ENCODE measurements at regions not wholly inside any gene's neighbourhood (a gene's known extent, or its start where the extent isn't known, plus 50 kb on each side); places are given as distances from the start of the nearest gene placed in this dataset.

GRCh38 chr20:7305976-7306375 is 538.5 kb downstream of the BMP2 start:
- Histone ChIP-seq H3K36me3 (no peaks in the 10 kb centered on the region), H3K27ac (no peak overlapping the region), H3K9me3 (no peaks in the 10 kb centered on the region), H3K9ac (ENCODE audit: low read depth in 2 of 2, low read length in 2 of 2) (no peak overlapping the region), H3K4me3 (no peak overlapping the region), H3K4me1 (no peaks in the 10 kb centered on the region), H3K27me3 (no peaks in the 10 kb centered on the region)
- intact Hi-C loops (cut with DNase I), result no loop called here
- no peak for DNase-seq
- TF ChIP-seq CTCF (IDR thresholded peaks at IDR 0.05), result no peak

- DNase-seq, result no peak
- Histone ChIP-seq H3K36me3 (no peaks in the 10 kb centered on the region), H3K27ac (no peak overlapping the region), H3K4me1 (no peaks in the 10 kb centered on the region), H3K4me3 (no peak overlapping the region), H3K9me3 (no peaks in the 10 kb centered on the region), H3K9ac (ENCODE audit: low read depth in 2 of 2, low read length in 2 of 2) (no peak overlapping the region), H3K27me3 (no peaks in the 10 kb centered on the region)
- no peak for TF ChIP-seq CTCF (IDR thresholded peaks at IDR 0.05)
- intact Hi-C loops (cut with DNase I), result no loop called here
Measured at GRCh38 chr20:7308163-7308562, 540.7 kb downstream of the BMP2 start.

GRCh38 chr20:7313047-7313446 is 545.6 kb downstream of the BMP2 start:
- Histone ChIP-seq H3K27me3 (no peaks in the 10 kb centered on the region), H3K9me3 (no peaks in the 10 kb centered on the region), H3K36me3 (no peaks in the 10 kb centered on the region), H3K4me1 (no peaks in the 10 kb centered on the region), H3K4me3 (no peak overlapping the region), H3K9ac (ENCODE audit: low read depth in 2 of 2, low read length in 2 of 2) (no peak overlapping the region), H3K27ac (no peak overlapping the region)
- intact Hi-C loops (cut with DNase I), result no loop called here
- TF ChIP-seq CTCF (IDR thresholded peaks at IDR 0.05), result no peak
- no peak for DNase-seq

GRCh38 chr20:7323957-7324356 is 556.5 kb downstream of the BMP2 start:
- no peak overlapping the region for H3K27ac ChIP-seq
- H3K9me3 ChIP-seq, result no peaks in the 10 kb centered on the region
- no peak for TF ChIP-seq CTCF (IDR thresholded peaks at IDR 0.05)
- no peak overlapping the region for H3K4me3 ChIP-seq
- H3K9ac ChIP-seq (ENCODE audit: low read depth in 2 of 2, low read length in 2 of 2), result no peak overlapping the region
- H3K4me1 ChIP-seq, result no peaks in the 10 kb centered on the region
- DNase-seq, result no peak
- intact Hi-C loops (cut with DNase I), result no loop called here
- no peaks in the 10 kb centered on the region for H3K27me3 ChIP-seq
- H3K36me3 ChIP-seq, result no peaks in the 10 kb centered on the region

- H3K9me3 ChIP-seq, result no peaks in the 10 kb centered on the region
- no peak overlapping the region for H3K9ac ChIP-seq (ENCODE audit: low read depth in 2 of 2, low read length in 2 of 2)
- no peaks in the 10 kb centered on the region for H3K36me3 ChIP-seq
- no peaks in the 10 kb centered on the region for H3K27me3 ChIP-seq
- H3K4me1 ChIP-seq, result no peaks in the 10 kb centered on the region
- no peak overlapping the region for H3K27ac ChIP-seq
- TF ChIP-seq CTCF (IDR thresholded peaks at IDR 0.05), result no peak
- intact Hi-C loops (cut with DNase I), result no loop called here
- no peak for DNase-seq
- no peak overlapping the region for H3K4me3 ChIP-seq
Measured at GRCh38 chr20:7327810-7328209, 560.3 kb downstream of the BMP2 start.

GRCh38 chr20:7330850-7331249 is 563.4 kb downstream of the BMP2 start:
- intact Hi-C loops (cut with DNase I), result loop anchor here (10.0 kb wide), 1 partner anchor 64 kb away; no protein-coding TSS in a partner anchor
- no peaks in the 10 kb centered on the region for H3K4me1 ChIP-seq
- no peak for TF ChIP-seq CTCF (IDR thresholded peaks at IDR 0.05)
- H3K9ac ChIP-seq (ENCODE audit: low read depth in 2 of 2, low read length in 2 of 2), result no peak overlapping the region
- H3K27ac ChIP-seq, result no peak overlapping the region
- H3K9me3 ChIP-seq, result no peaks in the 10 kb centered on the region
- H3K36me3 ChIP-seq, result no peaks in the 10 kb centered on the region
- no peak for DNase-seq
- no peaks in the 10 kb centered on the region for H3K27me3 ChIP-seq
- H3K4me3 ChIP-seq, result no peak overlapping the region

Measured in colonic mucosa (tissue), 4 donors.